Activated T-cell treated with anti-CD3 and anti-CD28 coated beads for 24 hours (primary cell): ENCODE measurements at regions not wholly inside any gene's neighbourhood (a gene's known extent, or its start where the extent isn't known, plus 50 kb on each side); places are given as distances from the start of the nearest gene placed in this dataset.

ENCODE experiments used
- DNase-seq: peaks from one replicate; pipeline ENCODE4 v3.0.0-alpha.2; 2020; ENCODE audit warnings: low read depth

DNA sequence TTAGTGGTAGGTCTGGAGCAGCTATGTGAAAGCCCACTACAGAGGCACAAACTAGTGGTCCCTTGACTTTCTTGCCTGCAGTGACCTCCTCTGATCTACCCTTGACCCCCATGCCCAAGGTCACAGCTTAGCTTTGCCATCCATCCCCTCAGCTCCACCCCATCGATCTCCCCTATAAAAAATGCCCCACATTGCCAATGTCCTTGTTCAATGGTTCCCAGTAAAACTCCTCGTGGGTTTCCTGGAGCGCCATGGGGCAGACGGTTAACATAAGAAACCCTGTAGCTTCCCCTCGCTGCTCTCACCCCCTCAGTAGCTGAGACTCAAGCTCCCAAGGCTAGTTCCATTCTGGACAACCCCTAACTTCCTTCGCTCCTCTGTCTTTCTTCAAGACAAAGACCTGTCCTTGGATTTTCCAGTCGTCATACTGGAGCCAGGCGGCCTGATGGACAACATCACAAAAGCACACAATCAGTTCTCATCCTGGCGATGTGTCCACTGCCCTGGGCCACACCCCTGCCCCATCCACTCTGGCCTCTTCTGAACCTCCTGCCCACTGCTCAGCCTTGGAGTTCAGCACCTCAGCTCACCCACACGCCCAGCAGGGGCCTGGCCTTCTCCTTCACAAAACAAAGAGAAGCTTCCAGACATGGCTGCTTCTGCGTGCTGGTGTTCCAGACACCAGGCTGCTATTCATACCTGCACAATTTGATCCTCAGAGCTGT lies 1429.3 kb downstream of the BRD1 start:
- DNase-seq, result no peak

DNA sequence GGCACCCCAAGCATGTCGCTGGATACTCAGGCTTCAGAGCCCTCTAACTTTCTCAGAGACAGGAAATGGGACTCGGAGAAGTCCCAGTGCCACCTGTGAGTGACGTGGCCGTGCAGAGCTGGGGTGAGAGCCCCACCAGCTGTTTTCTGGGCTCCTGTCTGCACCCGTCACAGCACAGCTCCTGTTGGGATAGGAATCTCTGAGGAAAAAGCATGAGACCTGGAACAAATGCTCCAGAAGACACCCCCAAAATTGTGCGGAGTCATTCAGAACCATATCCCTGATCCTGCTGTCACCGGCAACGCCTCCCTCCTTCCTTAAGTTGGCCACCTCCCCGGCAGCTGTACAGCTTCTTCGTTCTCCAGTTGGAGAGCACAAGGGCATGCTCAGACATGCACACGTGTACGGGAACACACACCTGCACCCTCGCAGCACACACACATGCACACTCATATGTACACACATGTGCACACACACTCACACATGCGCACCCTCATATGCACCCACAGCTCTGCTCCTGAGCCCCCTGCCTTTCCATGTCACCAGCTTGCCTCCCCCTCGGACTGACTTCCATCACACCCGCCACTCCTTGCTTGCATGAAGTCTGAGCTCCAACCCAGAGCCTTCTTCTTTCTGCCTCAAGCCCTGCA lies 1430.0 kb downstream of the BRD1 start:
- no peak for DNase-seq

DNA sequence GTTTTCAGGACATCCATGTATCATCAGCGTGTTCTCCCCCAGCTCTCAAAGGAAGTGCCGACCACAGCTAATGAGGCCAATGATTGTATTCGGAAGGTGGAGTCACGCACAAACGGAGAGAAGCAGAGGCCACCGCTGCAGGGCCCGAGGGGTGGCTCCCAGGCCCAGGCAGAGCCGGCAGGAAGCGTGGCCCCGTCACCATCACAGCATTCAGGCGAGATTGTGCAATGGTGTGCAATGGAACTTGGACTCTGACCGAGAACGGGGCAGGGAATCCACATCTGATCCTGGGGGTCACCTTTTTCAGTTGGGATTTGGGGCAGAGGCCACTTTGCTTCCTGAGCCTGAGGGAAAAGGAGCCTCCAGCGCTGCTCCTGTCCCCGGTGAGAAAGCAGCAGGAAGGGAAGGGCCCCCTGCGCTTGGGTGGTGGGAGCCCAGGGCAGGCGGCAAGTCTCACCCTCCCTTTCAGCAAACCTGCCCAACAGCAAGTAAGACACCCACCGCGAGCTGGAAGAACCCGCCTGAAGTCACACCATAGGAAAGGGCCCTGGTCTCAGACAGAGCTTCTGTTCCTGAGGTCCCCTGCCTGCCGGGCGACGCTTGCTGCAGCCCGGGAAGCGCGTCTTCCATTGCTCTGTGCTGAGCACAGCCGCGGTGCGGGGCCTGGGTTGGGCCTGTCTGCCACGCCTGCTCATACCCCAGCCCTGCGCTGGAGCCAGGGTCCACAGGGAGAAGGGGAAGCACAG lies 1430.7 kb downstream of the BRD1 start:
- DNase-seq, result no peak

GRCh38 chr22:48396091-48396784 lies 1431.4 kb downstream of the BRD1 start:
- DNase-seq, result no peak

DNA sequence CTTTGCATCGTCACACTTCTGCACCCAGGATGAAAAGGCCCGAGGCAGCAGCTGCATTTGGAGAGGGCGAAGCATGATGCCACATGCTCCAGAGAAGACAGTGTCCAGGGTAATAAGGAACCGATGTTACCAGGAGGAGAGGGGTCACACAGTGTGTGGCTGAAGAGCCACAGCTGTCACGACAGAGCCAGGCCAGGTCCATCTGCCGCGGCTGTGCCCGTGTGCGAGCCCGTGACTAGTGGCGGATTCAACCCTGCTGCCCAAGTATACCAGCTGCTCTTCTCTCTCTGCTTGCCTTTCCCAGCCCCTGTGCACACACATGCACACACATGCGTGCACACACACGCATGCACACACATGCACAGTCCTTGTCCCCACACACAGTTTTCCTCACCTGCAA lies 1432.5 kb downstream of the BRD1 start:
- DNase-seq, result no peak

- no peak for DNase-seq
Measured at GRCh38 chr22:48394787-48395186, 1432.9 kb downstream of the BRD1 start.

GRCh38 chr22:48393885-48394284 lies 1433.8 kb downstream of the BRD1 start:
- DNase-seq, result no peak

DNA sequence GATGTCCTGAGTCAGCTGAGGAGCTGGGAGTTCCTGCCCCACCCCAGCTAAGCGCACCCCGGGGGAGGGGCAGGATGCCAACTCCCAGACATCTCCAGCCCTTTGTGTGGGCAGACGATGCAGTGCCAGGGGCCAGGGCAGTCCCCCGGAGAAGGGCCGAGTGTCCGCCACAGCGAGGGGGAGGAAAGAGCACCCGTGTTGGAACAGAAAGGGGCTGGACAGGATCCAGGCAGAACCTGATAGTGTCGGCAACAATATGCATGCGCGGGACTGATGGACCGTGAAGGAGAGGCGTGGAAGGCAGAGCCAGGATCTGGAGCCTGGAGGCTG lies 1434.7 kb downstream of the BRD1 start:
- DNase-seq, result no peak

GRCh38 chr22:48391820-48392219 lies 1435.9 kb downstream of the BRD1 start:
- DNase-seq, result no peak

GRCh38 chr22:48391171-48391711 lies 1436.4 kb downstream of the BRD1 start:
- DNase-seq, result no peak

DNA sequence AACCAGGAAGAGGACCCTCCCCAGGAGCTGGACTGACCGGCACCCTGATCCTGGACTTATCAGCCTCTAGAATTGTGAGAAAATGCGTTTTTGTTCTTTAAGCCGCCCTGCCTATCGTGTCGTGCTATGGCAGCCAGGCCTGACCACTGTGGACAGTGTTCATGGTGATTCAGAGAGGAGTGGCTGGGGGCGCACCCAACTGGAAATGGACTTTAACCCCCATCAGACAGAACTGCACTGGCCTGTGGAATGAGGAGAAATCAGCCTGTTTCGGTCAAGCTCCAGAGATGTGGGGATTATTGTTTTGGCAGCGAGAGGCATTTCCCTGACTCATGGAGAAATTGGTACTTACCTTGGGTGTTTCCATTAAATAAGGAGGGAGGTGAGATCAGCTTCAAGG lies 1437.8 kb downstream of the BRD1 start:
- DNase-seq, result no peak

DNA sequence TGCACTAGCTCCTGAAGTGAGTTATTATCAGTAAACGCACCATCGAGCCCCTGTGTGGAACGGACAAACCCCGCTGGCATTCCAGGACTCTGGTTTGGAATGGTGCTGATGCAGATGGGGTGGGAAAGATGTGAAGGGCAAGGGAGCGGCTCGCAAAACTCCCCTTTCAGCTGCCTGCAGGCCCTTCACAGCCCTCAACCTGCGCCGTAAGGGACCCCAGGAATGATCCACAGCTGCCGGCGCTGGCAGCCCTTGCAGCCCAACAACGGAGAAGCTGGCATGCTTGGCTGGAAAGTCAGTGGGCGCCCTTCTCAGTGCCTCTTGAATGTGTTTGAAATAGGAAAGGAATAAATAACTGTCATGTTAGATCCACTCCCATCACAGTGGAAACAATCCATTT lies 1445.5 kb downstream of the BRD1 start:
- DNase-seq, result no peak

DNA sequence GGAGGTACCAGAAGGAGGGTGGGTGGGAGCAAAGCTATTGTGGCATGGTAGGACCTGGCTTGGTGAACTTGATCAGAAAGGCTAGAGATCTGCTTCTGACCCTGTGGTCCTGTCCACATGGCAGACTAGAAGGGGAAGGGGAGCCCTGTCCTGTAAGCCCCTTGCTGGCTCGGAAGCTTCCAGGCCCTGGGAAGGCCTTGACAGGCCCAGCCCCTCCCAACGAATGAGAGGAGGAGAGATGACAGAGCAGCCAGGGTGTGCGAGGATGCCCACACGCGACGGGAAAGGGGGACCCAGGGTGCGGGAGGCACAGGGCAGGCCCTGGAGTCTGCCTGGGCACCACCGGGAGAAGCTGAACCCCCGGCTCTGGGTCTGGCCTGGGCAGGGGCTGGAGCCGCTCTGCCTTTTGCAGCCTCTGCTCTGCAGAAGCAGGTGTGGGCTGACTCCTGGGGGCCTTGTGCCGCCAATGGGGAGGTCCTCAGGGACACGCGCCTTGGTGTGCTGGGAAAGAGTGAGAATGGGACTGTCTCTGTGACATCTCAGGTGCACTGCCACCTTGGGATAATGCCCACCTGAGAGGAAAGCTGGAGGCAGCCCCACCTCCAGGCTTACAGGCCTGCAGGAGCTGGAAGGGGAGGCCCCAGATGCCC lies 1447.5 kb downstream of the BRD1 start:
- DNase-seq, result no peak

DNA sequence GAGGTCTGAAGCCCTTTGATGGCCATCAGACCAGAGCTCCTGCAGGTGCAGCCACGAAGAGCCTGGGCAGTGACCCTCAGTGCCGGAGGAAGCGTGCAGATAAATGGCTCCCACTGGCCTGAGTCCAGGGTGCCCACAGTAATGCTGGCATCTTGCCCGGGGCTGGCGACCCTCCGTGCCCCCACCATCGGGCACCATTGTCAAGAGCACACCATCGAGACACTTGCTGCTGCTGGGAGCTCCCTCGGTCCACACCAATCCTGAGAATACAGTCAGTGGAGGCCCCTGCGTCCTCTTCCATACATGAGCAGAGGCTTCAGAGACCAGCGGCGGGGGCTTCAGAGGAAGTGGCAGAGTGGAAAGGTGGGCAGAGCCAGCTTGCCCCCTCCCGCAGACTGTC lies 1448.3 kb downstream of the BRD1 start:
- no peak for DNase-seq

DNA sequence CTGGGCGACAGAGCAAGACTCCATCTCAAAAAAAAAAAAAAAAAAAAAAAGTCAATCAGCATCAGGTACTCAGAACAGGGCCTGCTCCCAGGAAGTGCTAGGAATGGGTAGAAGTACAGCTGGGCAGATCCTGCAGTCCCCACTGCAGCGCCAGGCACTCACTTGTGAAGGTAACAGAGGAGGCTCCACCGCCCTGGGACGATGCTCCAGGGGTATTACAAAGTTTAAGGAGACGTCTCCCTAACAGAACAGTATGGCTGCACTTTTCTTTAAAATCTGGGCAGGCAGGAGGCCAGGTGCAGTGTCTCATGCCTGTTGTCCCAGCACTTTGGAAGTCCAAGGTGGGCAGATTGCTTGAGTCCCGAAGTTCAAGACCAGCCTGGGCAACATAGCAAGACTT lies 1449.0 kb downstream of the BRD1 start:
- DNase-seq, result no peak

GRCh38 chr22:48376936-48377712 lies 1450.5 kb downstream of the BRD1 start:
- no peak for DNase-seq

DNA sequence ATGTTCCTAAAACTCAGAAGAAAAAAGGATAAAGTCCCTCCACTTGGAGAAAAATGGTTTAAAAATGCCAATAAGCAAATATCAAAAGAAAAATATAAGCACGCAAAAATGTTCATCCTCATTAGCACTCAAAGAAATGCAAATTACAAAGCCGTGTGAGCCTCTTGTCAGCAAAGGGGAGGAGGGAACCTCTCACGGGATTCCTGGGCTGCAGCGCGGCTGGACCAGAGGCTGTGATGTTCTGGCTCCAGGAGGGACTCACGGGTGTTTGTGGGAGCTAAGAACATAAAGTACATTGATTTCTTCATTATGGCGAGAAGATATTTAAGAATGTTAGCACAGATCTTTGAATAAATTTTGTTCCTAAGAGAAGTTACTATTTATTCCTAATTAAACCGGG lies 1451.2 kb downstream of the BRD1 start:
- DNase-seq, result no peak

GRCh38 chr22:48373626-48374173 lies 1454.0 kb downstream of the BRD1 start:
- no peak for DNase-seq

- DNase-seq, result no peak
Measured at GRCh38 chr22:48372390-48372789, 1455.3 kb downstream of the BRD1 start.

GRCh38 chr22:48371391-48371790 lies 1456.3 kb downstream of the BRD1 start:
- no peak for DNase-seq
